H1 (cell line): ENCODE measurements at regions not wholly inside any gene's neighbourhood (a gene's known extent, or its start where the extent isn't known, plus 50 kb on each side); places are given as distances from the start of the nearest gene placed in this dataset.

Experiments used
- BACH1 ChIP-seq: IDR thresholded peaks from 2 replicates; pipeline ENCODE4 v1.6.1; 2012; ENCODE audit warnings: low read length, improper control_type of control experiment
- KDM1A ChIP-seq: fragments of 200-600, 300-600 bp; sonication (generic); IDR thresholded peaks from 2 replicates; pipeline ENCODE4 v1.7.1; 2016; ENCODE audit warnings: mild to moderate bottlenecking, low read length, borderline replicate concordance
- MAX ChIP-seq: IDR thresholded peaks from 2 replicates; pipeline ENCODE4 v1.6.1; 2012; ENCODE audit warnings: inconsistent platforms
- POLR2AphosphoS5 ChIP-seq: IDR thresholded peaks from 2 replicates; pipeline ENCODE4 v1.6.1; 2011; ENCODE audit warnings: low read depth, low read length
- SAP30 ChIP-seq: fragments of 300-600 bp; sonication (generic); IDR thresholded peaks from 2 replicates; pipeline ENCODE4 v1.7.1; 2012; ENCODE audit warnings: low read length, moderate library complexity, mild to moderate bottlenecking, inconsistent platforms; ENCODE audit not compliant: insufficient read depth, insufficient replicate concordance
- SP1 ChIP-seq: IDR thresholded peaks from 2 replicates; pipeline ENCODE4 v1.6.1; 2011; ENCODE audit warnings: low read depth, low read length
- TBP ChIP-seq: IDR thresholded peaks from 2 replicates; pipeline ENCODE4 v1.6.1; 2011; ENCODE audit warnings: low read depth, low read length, improper control_type of control experiment
- TF ChIP-seq, protein P1 (sequence below): IDR thresholded peaks from 2 replicates; pipeline ENCODE4 v1.6.1; 2011; ENCODE audit warnings: low read length, improper control_type of control experiment

- TF ChIP-seq MAX (no peak), POLR2AphosphoS5 (no peak), SP1 (no peak), KDM1A (no peak), BACH1 (no peak), TBP (no peak), SAP30 (no peak)
- TF ChIP-seq, protein P1, sequence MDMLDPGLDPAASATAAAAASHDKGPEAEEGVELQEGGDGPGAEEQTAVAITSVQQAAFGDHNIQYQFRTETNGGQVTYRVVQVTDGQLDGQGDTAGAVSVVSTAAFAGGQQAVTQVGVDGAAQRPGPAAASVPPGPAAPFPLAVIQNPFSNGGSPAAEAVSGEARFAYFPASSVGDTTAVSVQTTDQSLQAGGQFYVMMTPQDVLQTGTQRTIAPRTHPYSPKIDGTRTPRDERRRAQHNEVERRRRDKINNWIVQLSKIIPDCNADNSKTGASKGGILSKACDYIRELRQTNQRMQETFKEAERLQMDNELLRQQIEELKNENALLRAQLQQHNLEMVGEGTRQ, result no peak
Measured at GRCh38 chr10:130867446-130868194, 443.9 kb downstream of the TCERG1L start (continued).
